Keratinocyte (primary cell): ENCODE measurements at regions not wholly inside any gene's neighbourhood (a gene's known extent, or its start where the extent isn't known, plus 50 kb on each side); places are given as distances from the start of the nearest gene placed in this dataset.

Experiments
- DNase-seq: peaks from one replicate; pipeline ENCODE4 v3.0.0-alpha.2; 2011; ENCODE audit warnings: low read depth, missing footprints, low spot score
- FAIRE-seq: peaks from 2 replicates; lab custom pipeline; 2011; peaks lifted over from hg19 to GRCh38; lab: Jason Lieb, UNC
- H2AFZ ChIP-seq: 2 replicates; pipeline ENCODE4 v1.6.0; 2012; ENCODE audit warnings: low read length, control low read depth, inconsistent platforms; ENCODE audit not compliant: control insufficient read depth
- H3K27ac ChIP-seq: 2 replicates; pipeline ENCODE4 v1.5.1; 2011; ENCODE audit warnings: low read length; ENCODE audit not compliant: control insufficient read depth, insufficient read depth
- H3K27me3 ChIP-seq: 3 replicates; pipeline ENCODE4 v1.6.0; 2011; ENCODE audit warnings: low read length; ENCODE audit not compliant: control insufficient read depth, insufficient read depth; ENCODE audit errors: extremely low read depth
- H3K36me3 ChIP-seq, 2 experiments: 2 replicates in 1 of 2; 3 replicates in 1 of 2; pipeline ENCODE4 v1.5.1; 2011; ENCODE audit warnings: low read length in 2 of 2, mild to moderate bottlenecking in 1 of 2; ENCODE audit not compliant: control insufficient read depth in 2 of 2, insufficient read depth in 2 of 2; ENCODE audit errors: extremely low read depth in 1 of 2
- H3K4me1 ChIP-seq: 3 replicates; pipeline ENCODE4 v1.5.1; 2011; ENCODE audit warnings: low read length; ENCODE audit not compliant: control insufficient read depth, insufficient read depth; ENCODE audit errors: extremely low read depth
- H3K4me2 ChIP-seq: 3 replicates; pipeline ENCODE4 v1.6.0; 2011; ENCODE audit warnings: low read depth, low read length; ENCODE audit not compliant: control insufficient read depth, insufficient read depth; ENCODE audit errors: extremely low read depth
- H3K4me3 ChIP-seq, 3 experiments: fragments of 200-600 bp in 1 of 3; sonication (generic) in 1 of 3; 2 replicates in 2 of 3; 3 replicates in 1 of 3; pipeline ENCODE4 v1.5.1; 2011 to 2016; ENCODE audit warnings: low read length in 3 of 3, mild to moderate bottlenecking in 3 of 3, control low read depth in 2 of 3, inconsistent platforms in 1 of 3, low read depth in 1 of 3, mixed read lengths in 1 of 3, mixed run types in 1 of 3, moderate library complexity in 1 of 3; ENCODE audit not compliant: control insufficient read depth in 2 of 3, insufficient read depth in 2 of 3; ENCODE audit errors: extremely low read depth in 1 of 3
- H3K79me2 ChIP-seq: 2 replicates; pipeline ENCODE4 v1.6.0; 2012; ENCODE audit warnings: low read length; ENCODE audit not compliant: control insufficient read depth, insufficient read depth
- H3K9ac ChIP-seq: 3 replicates; pipeline ENCODE4 v1.6.0; 2011; ENCODE audit warnings: low read length; ENCODE audit not compliant: control insufficient read depth, insufficient read depth; ENCODE audit errors: extremely low read depth
- H3K9me1 ChIP-seq: 3 replicates; pipeline ENCODE4 v1.6.0; 2011; ENCODE audit warnings: low read length; ENCODE audit not compliant: control insufficient read depth, insufficient read depth; ENCODE audit errors: extremely low read depth
- H3K9me3 ChIP-seq: 2 replicates; pipeline ENCODE4 v1.5.1; 2012; ENCODE audit warnings: low read depth, low read length; ENCODE audit not compliant: control insufficient read depth
- H4K20me1 ChIP-seq: 3 replicates; pipeline ENCODE4 v1.6.0; 2011; ENCODE audit warnings: low read length; ENCODE audit not compliant: control insufficient read depth, insufficient read depth; ENCODE audit errors: extremely low read depth
- CTCF ChIP-seq, 3 experiments: IDR thresholded peaks in 1 of 3; conservative IDR thresholded peaks in 1 of 3; optimal IDR thresholded peaks in 1 of 3; 2 replicates in 2 of 3; 3 replicates in 1 of 3; pipeline versions ENCODE3 to v1.5.1; 2011; ENCODE audit warnings: low read length in 3 of 3, mild to moderate bottlenecking in 3 of 3, moderate library complexity in 2 of 3, control low read depth in 1 of 3, inconsistent platforms in 1 of 3; ENCODE audit not compliant: insufficient read depth in 2 of 3; ENCODE audit errors: extremely low read depth in 1 of 3
- EZH2 ChIP-seq: IDR thresholded peaks from one replicate; pipeline ENCODE4 v1.6.1; 2012; ENCODE audit warnings: inconsistent platforms, mild to moderate bottlenecking, low read length, moderate library complexity
- dilution Hi-C: fragments of 300-500 bp; cut with MboI; formaldehyde crosslinking; loops from one replicate; pipeline ENCODE4 v1.7.0; 2020; ENCODE audit warnings: low sequenced_read_pairs; ENCODE audit not compliant: extremely low pct_ligation_motif_present

DNA sequence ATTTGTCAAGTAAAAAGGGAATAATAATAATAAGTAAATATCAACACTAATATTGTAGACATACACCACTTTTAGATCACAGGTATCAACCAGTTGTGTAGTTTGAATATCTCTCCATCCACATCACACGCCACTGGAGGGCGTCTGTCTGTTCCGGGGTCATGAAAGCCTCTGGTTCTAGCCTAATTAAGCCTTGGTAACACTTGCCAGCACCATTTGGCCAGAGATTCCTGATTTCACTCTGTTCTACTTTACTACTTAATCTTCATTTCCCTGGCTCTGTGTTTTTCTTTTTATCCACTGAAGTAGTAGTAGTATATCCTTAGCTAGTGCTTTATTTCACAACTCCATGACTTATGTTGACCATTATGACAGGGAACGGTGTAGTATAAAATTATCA lies 285.6 kb upstream of the POM121L12 start:
- dilution Hi-C loops: no loop called here
- FAIRE-seq: no peak
- no peak for DNase-seq

GRCh38 chr7:52747817-52748216 lies 287.6 kb upstream of the POM121L12 start:
- Histone ChIP-seq H3K9ac (no peak overlapping the region), H3K4me2 (no peak overlapping the region), H3K4me3 (no peak overlapping the region), H3K9me3 (no peaks in the 10 kb centered on the region), H3K27ac (no peak overlapping the region), H3K79me2 (no peaks in the 10 kb centered on the region), H3K36me3 (no peaks in the 10 kb centered on the region), H4K20me1 (no peaks in the 10 kb centered on the region), H2AFZ (no peak overlapping the region), H3K9me1 (no peaks in the 10 kb centered on the region), H3K27me3 (no peaks in the 10 kb centered on the region), H3K4me1 (no peaks in the 10 kb centered on the region)
- no peak for DNase-seq
- TF ChIP-seq CTCF (optimal IDR thresholded peaks at IDR 0.05 in 1 of 3, IDR thresholded peaks at IDR 0.05 in 1 of 3, conservative IDR thresholded peaks at IDR 0.05 in 1 of 3; ENCODE audit: extremely low read depth in 1 of 3, insufficient read depth in 2 of 3, low read length in 3 of 3): no peak
- TF ChIP-seq EZH2: no peak
- dilution Hi-C loops: no loop called here
- no peak for FAIRE-seq

More for the DNA sequence above, 285.6 kb upstream of the POM121L12 start:
- no peak overlapping the region for H3K27ac ChIP-seq
- H3K79me2 ChIP-seq: no peaks in the 10 kb centered on the region
- no peak overlapping the region for H3K4me3 ChIP-seq
- no peak overlapping the region for H3K9ac ChIP-seq
- H4K20me1 ChIP-seq: no peaks in the 10 kb centered on the region
- no peaks in the 10 kb centered on the region for H3K36me3 ChIP-seq
- TF ChIP-seq CTCF (optimal IDR thresholded peaks at IDR 0.05 in 1 of 3, IDR thresholded peaks at IDR 0.05 in 1 of 3, conservative IDR thresholded peaks at IDR 0.05 in 1 of 3; ENCODE audit: extremely low read depth in 1 of 3, insufficient read depth in 2 of 3, low read length in 3 of 3): no peak
- no peak for TF ChIP-seq EZH2
- no peaks in the 10 kb centered on the region for H3K9me3 ChIP-seq
- H3K4me2 ChIP-seq: no peak overlapping the region
- H3K9me1 ChIP-seq: no peaks in the 10 kb centered on the region
- H3K4me1 ChIP-seq: no peaks in the 10 kb centered on the region
- no peak overlapping the region for H2AFZ ChIP-seq
- no peaks in the 10 kb centered on the region for H3K27me3 ChIP-seq
